ENCODE measurements at regions not wholly inside any gene's neighbourhood (a gene's known extent, or its start where the extent isn't known, plus 50 kb on each side); places are given as distances from the start of the nearest gene placed in this dataset.

DNA sequence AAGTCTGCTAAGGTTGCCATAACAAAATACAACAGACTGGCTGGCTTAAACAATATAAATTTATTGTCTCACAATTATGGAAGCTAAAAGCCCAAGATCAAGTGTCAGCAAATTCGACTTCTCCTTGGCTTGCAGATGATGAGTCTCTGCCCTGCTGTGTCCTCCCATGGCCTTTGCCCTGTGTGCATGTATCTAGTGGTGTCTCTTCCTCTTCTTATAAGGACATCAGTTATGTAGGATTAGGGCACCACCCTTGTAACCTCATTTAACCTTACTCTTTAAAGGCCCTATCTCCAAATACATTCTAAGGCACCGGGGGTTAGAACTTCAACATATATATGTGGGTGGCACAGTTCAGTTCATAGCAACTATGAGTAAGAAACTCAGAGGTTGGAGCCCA is 157.9 kb upstream of the RASA1 start:
- DNase-seq (ENCODE audit: low spot score) = no peak
- Mint-ChIP-seq H3K4me3 (ENCODE audit: unreplicated experiment) (no peak overlapping the region), H3K27ac (ENCODE audit: unreplicated experiment) (no peak overlapping the region), H3K9me3 (ENCODE audit: low read depth) (peaks cover 4% of the 10 kb centered on the region), H3K27me3 (ENCODE audit: low read depth) (no peaks in the 10 kb centered on the region), H3K4me1 (ENCODE audit: low read depth) (peaks cover 19% of the 10 kb centered on the region), H3K36me3 (ENCODE audit: low read depth) (no peaks in the 10 kb centered on the region)
- no peak for TF ChIP-seq CTCF (IDR thresholded peaks at IDR 0.05)

GRCh38 chr5:87110721-87111120 is 157.0 kb upstream of the RASA1 start:
- no peak overlapping the region for H3K4me3 Mint-ChIP-seq (ENCODE audit: unreplicated experiment)
- no peaks in the 10 kb centered on the region for H3K27me3 Mint-ChIP-seq (ENCODE audit: low read depth)
- H3K36me3 Mint-ChIP-seq (ENCODE audit: low read depth) = no peaks in the 10 kb centered on the region
- H3K9me3 Mint-ChIP-seq (ENCODE audit: low read depth) = no peaks in the 10 kb centered on the region
- H3K4me1 Mint-ChIP-seq (ENCODE audit: low read depth) = peaks cover 24% of the 10 kb centered on the region
- DNase-seq (ENCODE audit: low spot score) = no peak
- no peak overlapping the region for H3K27ac Mint-ChIP-seq (ENCODE audit: unreplicated experiment)
- TF ChIP-seq CTCF (IDR thresholded peaks at IDR 0.05) = no peak

DNA sequence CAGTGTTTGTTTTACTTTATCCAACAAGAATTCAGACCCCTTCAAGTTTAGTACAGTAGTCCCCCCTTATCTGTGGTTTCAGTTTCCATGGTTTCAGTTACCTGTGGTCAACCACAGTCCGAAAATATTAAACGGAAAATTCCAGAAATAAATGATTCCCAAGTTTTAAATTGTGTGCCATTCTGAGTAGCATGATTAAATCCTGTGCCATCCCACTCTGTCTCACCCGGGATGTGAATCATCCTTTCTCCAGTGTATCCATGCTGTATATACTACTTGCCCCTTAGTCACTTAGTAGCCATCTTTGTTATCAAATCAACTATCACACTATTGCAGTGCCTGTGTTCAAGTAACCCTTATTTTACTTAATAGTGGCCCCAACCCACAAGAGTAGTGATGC is 153.8 kb upstream of the RASA1 start:
- peaks cover 3% of the 10 kb centered on the region for H3K9me3 Mint-ChIP-seq (ENCODE audit: low read depth)
- peaks cover 24% of the 10 kb centered on the region for H3K4me1 Mint-ChIP-seq (ENCODE audit: low read depth)
- H3K27me3 Mint-ChIP-seq (ENCODE audit: low read depth) = no peaks in the 10 kb centered on the region
- DNase-seq (ENCODE audit: low spot score) = no peak
- no peak for TF ChIP-seq CTCF (IDR thresholded peaks at IDR 0.05)
- peak overlapping the region; percentile 95 for H3K27ac Mint-ChIP-seq (ENCODE audit: unreplicated experiment)
- no peaks in the 10 kb centered on the region for H3K36me3 Mint-ChIP-seq (ENCODE audit: low read depth)
- peak overlapping the region; percentile 40 for H3K4me3 Mint-ChIP-seq (ENCODE audit: unreplicated experiment)

GRCh38 chr5:87114631-87115030 is 153.1 kb upstream of the RASA1 start:
- no peaks in the 10 kb centered on the region for H3K27me3 Mint-ChIP-seq (ENCODE audit: low read depth)
- peaks cover 31% of the 10 kb centered on the region for H3K4me1 Mint-ChIP-seq (ENCODE audit: low read depth)
- H3K36me3 Mint-ChIP-seq (ENCODE audit: low read depth) = no peaks in the 10 kb centered on the region
- peaks cover 3% of the 10 kb centered on the region for H3K9me3 Mint-ChIP-seq (ENCODE audit: low read depth)
- no peak for DNase-seq (ENCODE audit: low spot score)
- TF ChIP-seq CTCF (IDR thresholded peaks at IDR 0.05) = no peak
- no peak overlapping the region for H3K4me3 Mint-ChIP-seq (ENCODE audit: unreplicated experiment)
- H3K27ac Mint-ChIP-seq (ENCODE audit: unreplicated experiment) = peak overlapping the region; percentile 95

DNA sequence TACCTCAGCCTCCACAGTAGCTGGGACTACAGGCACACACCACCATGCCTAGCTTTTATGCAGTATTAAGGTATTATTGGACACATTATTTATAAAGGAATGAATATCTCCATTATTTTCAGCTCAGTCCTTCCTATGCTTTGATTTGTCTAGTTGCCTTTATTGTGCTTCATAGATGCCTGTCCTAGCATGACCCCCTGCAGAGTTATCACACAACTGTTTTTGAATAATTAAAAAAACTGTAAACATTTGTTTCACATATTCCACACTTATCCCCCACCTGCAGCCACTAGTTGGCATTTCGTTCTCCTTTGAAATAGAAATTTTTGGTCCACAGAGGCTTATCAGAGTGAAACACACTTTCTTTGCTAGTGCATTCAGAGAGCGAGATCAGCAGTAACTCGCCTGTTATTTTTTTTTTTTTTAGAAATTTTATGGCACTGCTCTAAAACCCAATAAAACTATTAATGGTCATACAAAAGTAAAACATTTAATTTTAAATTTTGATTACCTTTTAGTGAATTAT is 151.8 kb upstream of the RASA1 start:
- Mint-ChIP-seq H3K4me3 (ENCODE audit: unreplicated experiment) (no peak overlapping the region), H3K36me3 (ENCODE audit: low read depth) (no peaks in the 10 kb centered on the region), H3K9me3 (ENCODE audit: low read depth) (peaks cover 3% of the 10 kb centered on the region), H3K4me1 (ENCODE audit: low read depth) (peaks cover 43% of the 10 kb centered on the region), H3K27ac (ENCODE audit: unreplicated experiment) (no peak overlapping the region), H3K27me3 (ENCODE audit: low read depth) (no peaks in the 10 kb centered on the region)
- no peak for TF ChIP-seq CTCF (IDR thresholded peaks at IDR 0.05)
- no peak for DNase-seq (ENCODE audit: low spot score)

All from chondrocyte (in vitro differentiated cells).